Esophagus muscularis mucosa (tissue), 3 donors: ENCODE measurements at regions not wholly inside any gene's neighbourhood (a gene's known extent, or its start where the extent isn't known, plus 50 kb on each side); places are given as distances from the start of the nearest gene placed in this dataset.

Experiments
- CTCF ChIP-seq, 3 experiments: fragments of 200-600 bp in 2 of 3; fragments of 450-650 bp in 1 of 3; sonication (generic) in 2 of 3; IDR thresholded peaks; one replicate each; pipeline ENCODE4 v1.5.1; 2017 to 2019; ENCODE audit warnings: antibody characterized with exemption in 3 of 3, mild to moderate bottlenecking in 2 of 3, moderate library complexity in 1 of 3
- POLR2AphosphoS5 ChIP-seq, 2 donors: sonication (generic); formaldehyde crosslinking; IDR thresholded peaks; one replicate each; pipeline ENCODE4 v1.6.1; 2017; ENCODE audit warnings: antibody characterized with exemption in 2 of 2

- no peak for TF ChIP-seq CTCF (IDR thresholded peaks at IDR 0.05)
- no peak for TF ChIP-seq POLR2AphosphoS5 (IDR thresholded peaks at IDR 0.05)
Observed at GRCh38 chr21:41583274-41583790, 75.4 kb upstream of the TMPRSS2 start.
